ENCODE measurements at regions not wholly inside any gene's neighbourhood (a gene's known extent, or its start where the extent isn't known, plus 50 kb on each side); places are given as distances from the start of the nearest gene placed in this dataset.

GRCh38 chr12:61044766-61045165 lies 1215.4 kb upstream of the USP15 start:
- WGBS (ENCODE audit: insufficient coverage): no CpG with 5 or more reads among the region's 3 CpGs
- no peak overlapping the region for H3K4me3 ChIP-seq (ENCODE audit: low read length)
- H3K9me3 ChIP-seq (replicated peaks; ENCODE audit: control insufficient read depth, low read depth, low read length): no peaks in the 10 kb centered on the region
- no peak for DNase-seq
- H3K4me1 ChIP-seq (ENCODE audit: control insufficient read depth, insufficient read depth, low read length): no peaks in the 10 kb centered on the region
- no peaks in the 10 kb centered on the region for H3K27me3 ChIP-seq (ENCODE audit: control insufficient read depth, insufficient read depth, low read length)
- H3K27ac ChIP-seq (ENCODE audit: low read length): no peak overlapping the region
- no peaks in the 10 kb centered on the region for H3K36me3 ChIP-seq (ENCODE audit: control insufficient read depth, insufficient read depth, low read length)

- Histone ChIP-seq H3K9me3 (replicated peaks; ENCODE audit: control insufficient read depth, low read depth, low read length) (no peaks in the 10 kb centered on the region), H3K27me3 (ENCODE audit: control insufficient read depth, insufficient read depth, low read length) (no peaks in the 10 kb centered on the region), H3K4me1 (ENCODE audit: control insufficient read depth, insufficient read depth, low read length) (no peaks in the 10 kb centered on the region), H3K36me3 (ENCODE audit: control insufficient read depth, insufficient read depth, low read length) (no peaks in the 10 kb centered on the region), H3K27ac (ENCODE audit: low read length) (no peak overlapping the region), H3K4me3 (ENCODE audit: low read length) (no peak overlapping the region)
- no CpG with 5 or more reads among the region's 3 CpGs for WGBS (ENCODE audit: insufficient coverage)
- DNase-seq: no peak
These were observed 1189.4 kb upstream of the USP15 start for GRCh38 chr12:61070640-61071414.

GRCh38 chr12:61072717-61073116 lies 1187.5 kb upstream of the USP15 start:
- H3K4me3 ChIP-seq (ENCODE audit: low read length): no peak overlapping the region
- DNase-seq: no peak

GRCh38 chr12:61095111-61095510 lies 1165.1 kb upstream of the USP15 start:
- no peak for DNase-seq

More at GRCh38 chr12:61072717-61073116, 1187.5 kb upstream of the USP15 start:
- Histone ChIP-seq H3K27me3 (ENCODE audit: control insufficient read depth, insufficient read depth, low read length) (no peaks in the 10 kb centered on the region), H3K4me1 (ENCODE audit: control insufficient read depth, insufficient read depth, low read length) (no peaks in the 10 kb centered on the region), H3K27ac (ENCODE audit: low read length) (no peak overlapping the region), H3K9me3 (replicated peaks; ENCODE audit: control insufficient read depth, low read depth, low read length) (no peaks in the 10 kb centered on the region), H3K36me3 (ENCODE audit: control insufficient read depth, insufficient read depth, low read length) (no peaks in the 10 kb centered on the region)

GRCh38 chr12:61098031-61098580 lies 1162.1 kb upstream of the USP15 start:
- Histone ChIP-seq H3K27me3 (ENCODE audit: control insufficient read depth, insufficient read depth, low read length) (no peaks in the 10 kb centered on the region), H3K36me3 (ENCODE audit: control insufficient read depth, insufficient read depth, low read length) (no peaks in the 10 kb centered on the region), H3K4me3 (ENCODE audit: low read length) (no peak overlapping the region), H3K4me1 (ENCODE audit: control insufficient read depth, insufficient read depth, low read length) (no peaks in the 10 kb centered on the region), H3K27ac (ENCODE audit: low read length) (no peak overlapping the region), H3K9me3 (replicated peaks; ENCODE audit: control insufficient read depth, low read depth, low read length) (no peaks in the 10 kb centered on the region)
- DNase-seq: no peak
- 65% methylated on average over 5 of the region's 7 CpGs for WGBS (ENCODE audit: insufficient coverage)

More at GRCh38 chr12:61095111-61095510, 1165.1 kb upstream of the USP15 start:
- Histone ChIP-seq H3K27me3 (ENCODE audit: control insufficient read depth, insufficient read depth, low read length) (no peaks in the 10 kb centered on the region), H3K9me3 (replicated peaks; ENCODE audit: control insufficient read depth, low read depth, low read length) (no peaks in the 10 kb centered on the region), H3K4me3 (ENCODE audit: low read length) (no peak overlapping the region), H3K36me3 (ENCODE audit: control insufficient read depth, insufficient read depth, low read length) (no peaks in the 10 kb centered on the region), H3K27ac (ENCODE audit: low read length) (no peak overlapping the region), H3K4me1 (ENCODE audit: control insufficient read depth, insufficient read depth, low read length) (no peaks in the 10 kb centered on the region)
- no CpG with 5 or more reads among the region's 2 CpGs for WGBS (ENCODE audit: insufficient coverage)

- no peaks in the 10 kb centered on the region for H3K36me3 ChIP-seq (ENCODE audit: control insufficient read depth, insufficient read depth, low read length)
These were observed 1153.1 kb upstream of the USP15 start for GRCh38 chr12:61107118-61107517.

GRCh38 chr12:61111218-61111617 lies 1149.0 kb upstream of the USP15 start:
- no CpG with 5 or more reads among the region's 1 CpG for WGBS (ENCODE audit: insufficient coverage)
- Histone ChIP-seq H3K27ac (ENCODE audit: low read length) (no peak overlapping the region), H3K4me1 (ENCODE audit: control insufficient read depth, insufficient read depth, low read length) (no peaks in the 10 kb centered on the region), H3K4me3 (ENCODE audit: low read length) (no peak overlapping the region), H3K9me3 (replicated peaks; ENCODE audit: control insufficient read depth, low read depth, low read length) (peaks cover 6% of the 10 kb centered on the region), H3K36me3 (ENCODE audit: control insufficient read depth, insufficient read depth, low read length) (no peaks in the 10 kb centered on the region), H3K27me3 (ENCODE audit: control insufficient read depth, insufficient read depth, low read length) (no peaks in the 10 kb centered on the region)
- DNase-seq: no peak

More at GRCh38 chr12:61107118-61107517, 1153.1 kb upstream of the USP15 start:
- no peak overlapping the region for H3K27ac ChIP-seq (ENCODE audit: low read length)
- no peaks in the 10 kb centered on the region for H3K9me3 ChIP-seq (replicated peaks; ENCODE audit: control insufficient read depth, low read depth, low read length)
- DNase-seq: no peak
- H3K27me3 ChIP-seq (ENCODE audit: control insufficient read depth, insufficient read depth, low read length): no peaks in the 10 kb centered on the region
- H3K4me1 ChIP-seq (ENCODE audit: control insufficient read depth, insufficient read depth, low read length): no peaks in the 10 kb centered on the region
- no peak overlapping the region for H3K4me3 ChIP-seq (ENCODE audit: low read length)

GRCh38 chr12:61137677-61138414 lies 1122.4 kb upstream of the USP15 start:
- peaks cover 7% of the 10 kb centered on the region for H3K9me3 ChIP-seq (replicated peaks; ENCODE audit: control insufficient read depth, low read depth, low read length)
- no peaks in the 10 kb centered on the region for H3K4me1 ChIP-seq (ENCODE audit: control insufficient read depth, insufficient read depth, low read length)
- no peaks in the 10 kb centered on the region for H3K27me3 ChIP-seq (ENCODE audit: control insufficient read depth, insufficient read depth, low read length)
- H3K36me3 ChIP-seq (ENCODE audit: control insufficient read depth, insufficient read depth, low read length): no peaks in the 10 kb centered on the region
- 50% methylated on average over 2 of the region's 3 CpGs for WGBS (ENCODE audit: insufficient coverage)
- peak; percentile 0 for DNase-seq
- H3K27ac ChIP-seq (ENCODE audit: low read length): no peak overlapping the region
- no peak overlapping the region for H3K4me3 ChIP-seq (ENCODE audit: low read length)

- Histone ChIP-seq H3K4me1 (ENCODE audit: control insufficient read depth, insufficient read depth, low read length) (no peaks in the 10 kb centered on the region), H3K9me3 (replicated peaks; ENCODE audit: control insufficient read depth, low read depth, low read length) (peaks cover 5% of the 10 kb centered on the region), H3K27ac (ENCODE audit: low read length) (no peak overlapping the region), H3K27me3 (ENCODE audit: control insufficient read depth, insufficient read depth, low read length) (no peaks in the 10 kb centered on the region), H3K4me3 (ENCODE audit: low read length) (no peak overlapping the region), H3K36me3 (ENCODE audit: control insufficient read depth, insufficient read depth, low read length) (no peaks in the 10 kb centered on the region)
- no peak for DNase-seq
These were observed 1121.8 kb upstream of the USP15 start for GRCh38 chr12:61138415-61138759.

GRCh38 chr12:61161961-61162360 lies 1098.2 kb upstream of the USP15 start:
- H3K4me3 ChIP-seq (ENCODE audit: low read length): no peak overlapping the region
- no CpG with 5 or more reads among the region's 2 CpGs for WGBS (ENCODE audit: insufficient coverage)

More at GRCh38 chr12:61161961-61162360, 1098.2 kb upstream of the USP15 start:
- Histone ChIP-seq H3K27ac (ENCODE audit: low read length) (no peak overlapping the region), H3K36me3 (ENCODE audit: control insufficient read depth, insufficient read depth, low read length) (no peaks in the 10 kb centered on the region), H3K9me3 (replicated peaks; ENCODE audit: control insufficient read depth, low read depth, low read length) (no peaks in the 10 kb centered on the region), H3K4me1 (ENCODE audit: control insufficient read depth, insufficient read depth, low read length) (no peaks in the 10 kb centered on the region), H3K27me3 (ENCODE audit: control insufficient read depth, insufficient read depth, low read length) (no peaks in the 10 kb centered on the region)
- DNase-seq: no peak

Data from muscle of leg (tissue), 3 donors.